Mesenchymal stem cell (in vitro differentiated cells and primary cell): ENCODE measurements at regions not wholly inside any gene's neighbourhood (a gene's known extent, or its start where the extent isn't known, plus 50 kb on each side); places are given as distances from the start of the nearest gene placed in this dataset.

Source experiments
- DNase-seq: peaks from one replicate; pipeline ENCODE4 v3.0.0-alpha.2; 2013
- H2AFZ ChIP-seq: one replicate; pipeline ENCODE4 v1.6.1; 2013; ENCODE audit warnings: low read depth, mild to moderate bottlenecking, control low read depth, inconsistent platforms, low read length, moderate library complexity
- H2AK5ac ChIP-seq: 2 replicates; pipeline ENCODE4 v1.6.1; 2013; ENCODE audit warnings: low read length, moderate library complexity, mild to moderate bottlenecking, inconsistent platforms; ENCODE audit not compliant: severe bottlenecking
- H2BK120ac ChIP-seq: one replicate; pipeline ENCODE4 v1.6.1; 2013; ENCODE audit warnings: low read depth, mild to moderate bottlenecking, inconsistent platforms, low read length, moderate library complexity
- H2BK12ac ChIP-seq, 2 experiments: one replicate each; pipeline ENCODE4 v1.6.1; 2013; ENCODE audit warnings: inconsistent platforms in 2 of 2, low read length in 2 of 2, mild to moderate bottlenecking in 2 of 2, moderate library complexity in 2 of 2, control low read depth in 1 of 2
- H2BK15ac ChIP-seq: one replicate; pipeline ENCODE4 v1.6.1; 2013; ENCODE audit warnings: mild to moderate bottlenecking, low read depth, inconsistent platforms; ENCODE audit not compliant: poor library complexity, severe bottlenecking
- H2BK5ac ChIP-seq: 2 replicates; pipeline ENCODE4 v1.6.1; 2013; ENCODE audit warnings: low read depth, mild to moderate bottlenecking, low read length, control low read depth, inconsistent platforms; ENCODE audit not compliant: poor library complexity, severe bottlenecking
- H3K14ac ChIP-seq, 2 experiments: one replicate each; pipeline ENCODE4 v1.6.1; 2013; ENCODE audit warnings: inconsistent platforms in 2 of 2, low read length in 2 of 2, control low read depth in 1 of 2, mild to moderate bottlenecking in 1 of 2, moderate library complexity in 1 of 2
- H3K18ac ChIP-seq, 2 experiments: one replicate each; pipeline ENCODE4 v1.6.1; 2013; ENCODE audit warnings: inconsistent platforms in 2 of 2, low read length in 2 of 2, control low read depth in 1 of 2, low read depth in 1 of 2, mild to moderate bottlenecking in 1 of 2
- H3K23ac ChIP-seq, 2 experiments: one replicate each; pipeline ENCODE4 v1.6.1; 2013; ENCODE audit warnings: inconsistent platforms in 2 of 2, low read length in 2 of 2, mild to moderate bottlenecking in 2 of 2, moderate library complexity in 2 of 2, control low read depth in 1 of 2
- H3K27ac ChIP-seq: 2 replicates; pipeline ENCODE4 v1.5.1; 2013; ENCODE audit warnings: mild to moderate bottlenecking, moderate library complexity, low read length, control low read depth, inconsistent platforms; ENCODE audit not compliant: poor library complexity, severe bottlenecking
- H3K27me3 ChIP-seq, 2 experiments: 2 replicates each; pipeline versions ENCODE4 v1.6.1 to v1.7.0; 2013; ENCODE audit warnings: low read length in 2 of 2, mild to moderate bottlenecking in 2 of 2, moderate library complexity in 2 of 2, control low read depth in 1 of 2, inconsistent platforms in 1 of 2; ENCODE audit not compliant: control insufficient read depth in 1 of 2, insufficient read depth in 1 of 2
- H3K36me3 ChIP-seq, 2 experiments: 2 replicates each; pipeline versions ENCODE4 v1.6.1 to v1.7.0; 2013; ENCODE audit warnings: low read length in 2 of 2, control low read depth in 1 of 2, inconsistent platforms in 1 of 2, low read depth in 1 of 2, mild to moderate bottlenecking in 1 of 2; ENCODE audit not compliant: insufficient read depth in 2 of 2, control insufficient read depth in 1 of 2
- H3K4ac ChIP-seq, 2 experiments: one replicate each; pipeline ENCODE4 v1.6.1; 2013; ENCODE audit warnings: inconsistent platforms in 2 of 2, low read length in 2 of 2, mild to moderate bottlenecking in 2 of 2, moderate library complexity in 2 of 2, control low read depth in 1 of 2, low read depth in 1 of 2
- H3K4me1 ChIP-seq: 2 replicates; pipeline ENCODE4 v1.6.1; 2013; ENCODE audit warnings: low read depth, low read length, control low read depth; ENCODE audit not compliant: control insufficient read depth, insufficient read depth
- H3K4me2 ChIP-seq: 2 replicates; pipeline ENCODE4 v1.6.1; 2013; ENCODE audit warnings: low read length, mild to moderate bottlenecking, inconsistent platforms; ENCODE audit not compliant: poor library complexity, severe bottlenecking
- H3K4me3 ChIP-seq, 2 experiments: 2 replicates each; pipeline versions ENCODE4 v1.5.1 to v1.7.0; 2013; ENCODE audit warnings: low read length in 2 of 2, mild to moderate bottlenecking in 2 of 2, control low read depth in 1 of 2, low read depth in 1 of 2; ENCODE audit not compliant: insufficient read depth in 1 of 2
- H3K79me1 ChIP-seq: replicated peaks from 2 replicates; pipeline ENCODE4 v1.6.1; 2013; ENCODE audit warnings: mild to moderate bottlenecking, control low read depth, low read length, inconsistent platforms; ENCODE audit not compliant: poor library complexity, severe bottlenecking
- H3K9ac ChIP-seq: 2 replicates; pipeline ENCODE4 v1.7.0; 2013; ENCODE audit warnings: mild to moderate bottlenecking, low read length, moderate library complexity
- H3K9me3 ChIP-seq: 2 replicates; pipeline ENCODE4 v1.7.0; 2013; ENCODE audit warnings: mild to moderate bottlenecking, low read length; ENCODE audit not compliant: control insufficient read depth
- H4K8ac ChIP-seq: one replicate; pipeline ENCODE4 v1.6.1; 2013; ENCODE audit warnings: inconsistent platforms, mild to moderate bottlenecking, low read length, moderate library complexity
- H4K91ac ChIP-seq: one replicate; pipeline ENCODE4 v1.6.1; 2013; ENCODE audit warnings: mild to moderate bottlenecking, low read length, inconsistent platforms
- WGBS: methylation state at CpG from one replicate; pipeline ENCODE4 v1.1.7; 2013; ENCODE audit warnings: mixed read lengths; 5-methylcytosine and 5-hydroxymethylcytosine counted together

DNA sequence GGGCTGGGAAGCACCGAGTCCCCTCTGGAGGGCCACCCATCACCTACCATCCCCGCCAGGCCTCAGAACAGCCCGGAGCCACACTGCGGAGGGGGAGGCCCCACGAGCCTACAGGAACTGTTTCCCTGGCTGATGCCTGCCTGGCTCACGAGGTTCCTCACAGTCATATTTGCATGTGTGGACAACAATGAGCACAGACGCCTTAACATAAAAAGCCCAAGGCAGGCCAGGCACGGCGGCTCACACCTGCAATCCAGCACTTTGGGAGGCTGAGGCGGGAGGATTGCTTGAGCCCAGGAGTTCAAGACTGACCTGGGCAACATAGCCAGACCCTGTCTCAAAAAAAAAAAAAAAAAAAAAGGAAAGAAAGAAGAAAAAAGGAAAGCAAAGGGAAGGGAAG, 125.9 kb downstream of the FAM53A start:
- H4K8ac ChIP-seq: no peak overlapping the region
- no peak overlapping the region for H3K9ac ChIP-seq
- no peak overlapping the region for H2BK5ac ChIP-seq
- H4K91ac ChIP-seq: no peak overlapping the region
- H2BK12ac ChIP-seq: no peak overlapping the region
- H2AFZ ChIP-seq: no peak overlapping the region
- H3K18ac ChIP-seq: no peak overlapping the region
- no peaks in the 10 kb centered on the region for H3K9me3 ChIP-seq
- H3K23ac ChIP-seq: no peak overlapping the region
- H3K4ac ChIP-seq: no peak overlapping the region
- DNase-seq: no peak
- no peak overlapping the region for H3K4me3 ChIP-seq
- 86% methylated on average over 10 of the region's 10 CpGs for WGBS
- H2BK15ac ChIP-seq: no peak overlapping the region
- H3K4me1 ChIP-seq: peaks cover 2% of the 10 kb centered on the region
- no peak overlapping the region for H2AK5ac ChIP-seq
- H3K14ac ChIP-seq: no peak overlapping the region
- no peak overlapping the region for H2BK120ac ChIP-seq
- no peaks in the 10 kb centered on the region for H3K79me1 ChIP-seq
- H3K27ac ChIP-seq: no peak overlapping the region
- H3K36me3 ChIP-seq: no peaks in the 10 kb centered on the region
- H3K27me3 ChIP-seq: peaks cover 10 to 79% of the 10 kb centered on the region in 2 experiments
- no peak overlapping the region for H3K4me2 ChIP-seq

DNA sequence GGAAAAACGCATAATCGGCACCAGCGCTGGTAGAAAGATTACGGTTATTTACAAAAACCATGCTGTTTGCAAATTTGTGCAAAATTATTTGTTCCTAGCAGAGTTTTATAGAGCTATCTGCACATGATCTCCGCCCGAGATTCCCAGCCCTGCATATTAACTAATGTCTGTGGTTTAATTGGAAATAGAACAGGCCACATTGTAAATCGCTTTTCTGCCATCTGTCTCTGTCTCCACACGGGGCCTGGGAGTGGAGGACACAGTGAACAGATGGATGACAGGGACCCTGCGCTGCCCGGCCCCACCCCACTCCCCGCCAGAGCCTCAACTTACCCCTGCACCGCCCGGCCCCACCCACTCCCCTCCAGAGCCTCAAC, 126.9 kb downstream of the FAM53A start:
- Histone ChIP-seq H3K27ac (no peak overlapping the region), H4K8ac (no peak overlapping the region), H3K4me2 (no peak overlapping the region), H3K79me1 (no peaks in the 10 kb centered on the region), H2BK120ac (no peak overlapping the region), H3K9me3 (no peaks in the 10 kb centered on the region), H3K36me3 (no peaks in the 10 kb centered on the region), H2AFZ (no peak overlapping the region), H3K4ac (no peak overlapping the region), H2BK15ac (no peak overlapping the region), H3K14ac (no peak overlapping the region), H2BK12ac (no peak overlapping the region), H3K4me1 (peaks cover 2% of the 10 kb centered on the region), H3K4me3 (no peak overlapping the region), H3K9ac (no peak overlapping the region), H2AK5ac (no peak overlapping the region), H4K91ac (no peak overlapping the region), H3K23ac (no peak overlapping the region), H3K18ac (no peak overlapping the region), H3K27me3 (peaks cover 5 to 69% of the 10 kb centered on the region in 2 experiments), H2BK5ac (no peak overlapping the region)
- WGBS: 87% methylated on average over 13 of the region's 13 CpGs
- no peak for DNase-seq

DNA sequence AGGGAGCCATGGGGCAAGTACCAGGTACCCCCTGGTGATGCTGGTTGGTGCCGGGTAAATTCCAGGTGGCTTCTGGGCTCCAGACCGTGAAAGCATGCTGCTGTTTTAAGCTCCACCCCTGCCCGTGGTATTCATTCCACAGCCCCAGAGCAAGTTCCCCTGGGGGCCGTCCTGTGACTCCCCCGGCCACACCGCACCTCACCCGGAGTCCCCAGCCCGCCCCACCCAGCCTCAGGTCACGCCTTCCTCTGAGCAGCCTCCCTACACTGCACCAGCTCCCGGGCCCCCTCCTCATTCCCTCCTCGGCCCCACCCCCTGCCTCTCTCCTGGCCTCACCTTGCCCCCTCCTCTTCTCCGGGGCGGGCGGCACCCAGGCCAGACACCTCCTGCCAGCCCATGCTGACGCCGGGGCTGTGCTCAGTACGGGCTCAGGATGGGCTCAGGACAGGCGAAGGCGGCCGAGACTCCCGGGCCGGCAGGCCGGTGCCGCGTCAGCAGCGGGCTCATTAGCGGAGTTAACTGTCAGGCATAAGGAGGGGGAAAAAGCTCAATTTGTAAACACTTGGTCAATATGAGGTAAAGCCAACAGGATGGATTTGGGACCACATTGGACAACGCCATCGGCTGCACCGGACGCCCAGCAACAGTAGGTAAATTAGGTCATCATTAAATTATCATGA, 127.4 kb downstream of the FAM53A start:
- H4K91ac ChIP-seq: no peak overlapping the region
- no peak overlapping the region for H2BK15ac ChIP-seq
- no peak overlapping the region for H3K18ac ChIP-seq
- no peak overlapping the region for H3K4ac ChIP-seq
- H3K27ac ChIP-seq: no peak overlapping the region
- no peak overlapping the region for H3K9ac ChIP-seq
- H3K27me3 ChIP-seq: peaks cover 5 to 64% of the 10 kb centered on the region in 2 experiments
- H3K14ac ChIP-seq: no peak overlapping the region
- H3K23ac ChIP-seq: no peak overlapping the region
- no peak overlapping the region for H2BK12ac ChIP-seq
- H2AK5ac ChIP-seq: no peak overlapping the region
- no peak overlapping the region for H4K8ac ChIP-seq
- no peaks in the 10 kb centered on the region for H3K9me3 ChIP-seq
- H3K4me1 ChIP-seq: peaks cover 2% of the 10 kb centered on the region
- no peak overlapping the region for H2BK120ac ChIP-seq
- H2AFZ ChIP-seq: no peak overlapping the region
- no peaks in the 10 kb centered on the region for H3K79me1 ChIP-seq
- no peak for DNase-seq
- H3K4me2 ChIP-seq: no peak overlapping the region
- 41% methylated on average over 31 of the region's 31 CpGs for WGBS
- no peaks in the 10 kb centered on the region for H3K36me3 ChIP-seq
- no peak overlapping the region for H3K4me3 ChIP-seq
- H2BK5ac ChIP-seq: no peak overlapping the region

DNA sequence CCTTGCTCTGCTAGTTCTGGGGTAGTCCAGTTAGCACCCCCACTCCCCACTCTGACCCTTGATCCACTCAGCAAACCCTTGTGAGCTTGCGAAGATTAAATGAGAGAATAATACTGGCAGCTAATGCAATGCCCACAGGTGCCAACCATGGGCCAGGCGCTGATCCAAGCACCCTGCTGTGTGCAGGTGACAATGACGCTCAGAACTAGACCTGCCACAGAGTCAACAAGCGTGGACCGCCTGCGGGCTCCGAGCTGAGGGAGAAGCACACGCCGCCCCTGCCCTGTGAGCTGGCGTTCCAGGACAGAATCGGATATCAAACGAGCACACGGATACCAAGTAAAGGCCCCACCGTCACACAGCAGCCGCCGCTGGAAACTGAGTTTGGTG, 129.2 kb downstream of the FAM53A start:
- Histone ChIP-seq H2BK12ac (no peak overlapping the region), H3K27ac (no peak overlapping the region), H2AK5ac (no peak overlapping the region), H3K36me3 (no peaks in the 10 kb centered on the region), H2BK5ac (no peak overlapping the region), H3K4me2 (no peak overlapping the region), H3K4ac (no peak overlapping the region), H3K4me3 (no peak overlapping the region), H3K27me3 (peaks cover 7 to 57% of the 10 kb centered on the region in 2 experiments), H4K91ac (no peak overlapping the region), H3K14ac (no peak overlapping the region), H2BK120ac (no peak overlapping the region), H3K4me1 (peaks cover 6% of the 10 kb centered on the region), H2BK15ac (no peak overlapping the region), H3K79me1 (no peaks in the 10 kb centered on the region), H3K23ac (no peak overlapping the region), H2AFZ (no peak overlapping the region), H3K9me3 (no peaks in the 10 kb centered on the region), H3K9ac (no peak overlapping the region), H3K18ac (no peak overlapping the region), H4K8ac (no peak overlapping the region)
- DNase-seq: no peak
- 94% methylated on average over 16 of the region's 16 CpGs for WGBS
